SW 1271 (cell line): ENCODE measurements at regions not wholly inside any gene's neighbourhood (a gene's known extent, or its start where the extent isn't known, plus 50 kb on each side); places are given as distances from the start of the nearest gene placed in this dataset.
"Not testable (repeated sequence)": the region's sequence is repeated elsewhere in the genome, so short reads cannot be mapped to it uniquely, and the experiment has no call there.

ENCODE experiments used
- DNase-seq, 2 experiments: peaks; one replicate each; lab custom pipeline; 2025; lab: John Stamatoyannopoulos, UW

GRCh38 chr15:26075770-26076169, 212.6 kb upstream of the ATP10A start:
- no peak for DNase-seq

- DNase-seq: no peak
Measured at GRCh38 chr15:26073430-26074333, 210.6 kb upstream of the ATP10A start.

GRCh38 chr15:26070095-26070532, 207.0 kb upstream of the ATP10A start:
- no peak for DNase-seq

- no peak for DNase-seq
Measured at GRCh38 chr15:26069231-26069641, 206.1 kb upstream of the ATP10A start.

- no peak for DNase-seq
Measured at GRCh38 chr15:26066896-26067295, 203.8 kb upstream of the ATP10A start.

- no peak for DNase-seq
Measured at GRCh38 chr15:26065723-26066122, 202.6 kb upstream of the ATP10A start.

- no peak for DNase-seq
Measured at GRCh38 chr15:26061248-26061647, 198.1 kb upstream of the ATP10A start.

- not testable (repeated sequence) for DNase-seq
Measured at GRCh38 chr15:26056766-26057165, 193.6 kb upstream of the ATP10A start.

GRCh38 chr15:26051761-26052675, 188.9 kb upstream of the ATP10A start:
- no peak for DNase-seq

- no peak for DNase-seq
Measured at GRCh38 chr15:26050984-26051383, 187.9 kb upstream of the ATP10A start.

GRCh38 chr15:26049900-26050657, 187.0 kb upstream of the ATP10A start:
- no peak for DNase-seq

GRCh38 chr15:26048669-26049068, 185.5 kb upstream of the ATP10A start:
- DNase-seq: no peak

GRCh38 chr15:26045516-26045915, 182.4 kb upstream of the ATP10A start:
- no peak for DNase-seq

- DNase-seq: no peak
Measured at GRCh38 chr15:26043018-26043417, 179.9 kb upstream of the ATP10A start.

GRCh38 chr15:26038693-26039092, 175.6 kb upstream of the ATP10A start:
- DNase-seq: no peak

GRCh38 chr15:26037369-26037768, 174.2 kb upstream of the ATP10A start:
- DNase-seq: no peak

GRCh38 chr15:26033493-26033892, 170.4 kb upstream of the ATP10A start:
- DNase-seq: no peak

GRCh38 chr15:26032162-26032846, 169.2 kb upstream of the ATP10A start:
- DNase-seq: no peak

- not testable (repeated sequence) for DNase-seq
Measured at GRCh38 chr15:26029586-26029985, 166.5 kb upstream of the ATP10A start.

- no peak for DNase-seq
Measured at GRCh38 chr15:26029146-26029545, 166.0 kb upstream of the ATP10A start.

GRCh38 chr15:26028086-26028740, 165.1 kb upstream of the ATP10A start:
- DNase-seq: no peak
